Stomach (tissue), 4 donors: ENCODE measurements at regions not wholly inside any gene's neighbourhood (a gene's known extent, or its start where the extent isn't known, plus 50 kb on each side); places are given as distances from the start of the nearest gene placed in this dataset.

Experiments used
- CTCF ChIP-seq, 7 experiments: fragments of 450-650 bp in 4 of 7; fragments of 200-600 bp in 3 of 7; sonication (generic) in 3 of 7; IDR thresholded peaks; one replicate each; pipeline ENCODE4 v1.5.1; 2016 to 2019; ENCODE audit warnings: antibody characterized with exemption in 7 of 7, control low read depth in 2 of 7, mild to moderate bottlenecking in 1 of 7
- POLR2A ChIP-seq, 4 donors: fragments of 450-650 bp; IDR thresholded peaks; one replicate each; pipeline ENCODE4 v1.6.1; 2016; ENCODE audit warnings: antibody characterized with exemption in 4 of 4, control low read depth in 2 of 4, mild to moderate bottlenecking in 1 of 4, moderate library complexity in 1 of 4
- POLR2AphosphoS5 ChIP-seq, 3 donors: sonication (generic); formaldehyde crosslinking; IDR thresholded peaks; one replicate each; pipeline ENCODE4 v1.6.1; 2016; ENCODE audit warnings: antibody characterized with exemption in 3 of 3

GRCh38 chr3:182083112-182083511 lies 371.4 kb downstream of the SOX2 start:
- TF ChIP-seq POLR2A (IDR thresholded peaks at IDR 0.05) (no peak), CTCF (IDR thresholded peaks at IDR 0.05) (no peak), POLR2AphosphoS5 (IDR thresholded peaks at IDR 0.05) (no peak)
